Spleen (tissue), 11 donors: ENCODE measurements at regions not wholly inside any gene's neighbourhood (a gene's known extent, or its start where the extent isn't known, plus 50 kb on each side); places are given as distances from the start of the nearest gene placed in this dataset.

Experiments used
- DNase-seq: peaks from one replicate; pipeline ENCODE4 v3.0.0-alpha.2; 2020
- H3K27ac ChIP-seq, 8 donors: fragments of 200-600 bp; sonication (generic) in 7 of 8; 1 replicate in 4 of 8; 2 replicates in 4 of 8; pipeline versions ENCODE4 v1.5.0 to v1.8.0; 2016 to 2021; ENCODE audit warnings: inconsistent platforms in 4 of 8, mild to moderate bottlenecking in 4 of 8, moderate library complexity in 1 of 8
- H3K27me3 ChIP-seq, 7 donors: fragments of 200-600 bp; sonication (generic) in 6 of 7; replicated peaks in 1 of 7; 1 replicate in 4 of 7; 2 replicates in 3 of 7; pipeline versions ENCODE4 v1.5.0 to v1.8.0; 2016 to 2021; ENCODE audit warnings: inconsistent platforms in 3 of 7, mild to moderate bottlenecking in 1 of 7
- H3K36me3 ChIP-seq, 6 donors: fragments of 200-600 bp; sonication (generic) in 5 of 6; 1 replicate in 4 of 6; 2 replicates in 2 of 6; pipeline versions ENCODE4 v1.5.0 to v1.8.0; 2016 to 2021; ENCODE audit warnings: inconsistent platforms in 2 of 6
- H3K4me1 ChIP-seq, 6 donors: fragments of 200-600 bp; sonication (generic) in 5 of 6; 1 replicate in 3 of 6; 2 replicates in 3 of 6; pipeline versions ENCODE4 v1.5.0 to v1.8.0; 2016 to 2021; ENCODE audit warnings: inconsistent platforms in 3 of 6
- H3K4me3 ChIP-seq, 8 donors: fragments of 200-600 bp; sonication (generic) in 7 of 8; 1 replicate in 4 of 8; 2 replicates in 4 of 8; pipeline versions ENCODE4 v1.5.0 to v1.8.0; 2016 to 2021; ENCODE audit warnings: inconsistent platforms in 4 of 8, mild to moderate bottlenecking in 4 of 8, moderate library complexity in 2 of 8
- H3K9me3 ChIP-seq, 8 donors: fragments of 200-600 bp; sonication (generic) in 7 of 8; 1 replicate in 4 of 8; 2 replicates in 4 of 8; pipeline versions ENCODE4 v1.5.0 to v1.8.0; 2016 to 2021; ENCODE audit warnings: inconsistent platforms in 4 of 8
- POLR2A ChIP-seq, 3 donors: fragments of 450-650 bp; IDR thresholded peaks; one replicate each; pipeline ENCODE4 v1.5.1; 2017; ENCODE audit warnings: antibody characterized with exemption in 3 of 3, mild to moderate bottlenecking in 1 of 3
- POLR2AphosphoS5 ChIP-seq, 3 donors: sonication (generic); formaldehyde crosslinking; IDR thresholded peaks; one replicate each; pipeline ENCODE4 v1.5.1; 2017; ENCODE audit warnings: antibody characterized with exemption in 3 of 3
- WGBS, 5 donors: extraction: QIAGEN DNeasy Blood & Tissue Kit in 3 of 5; methylation state at CpG; one replicate each; pipeline versions ENCODE4 v1.1.5 to v1.1.7; 2013 to 2018; 5-methylcytosine and 5-hydroxymethylcytosine counted together
- intact Hi-C: fragments of 100-400 bp; cut with DNase I; formaldehyde crosslinking; loops from one replicate; pipeline ENCODE4 v1.15.0; 2023; ENCODE audit warnings: low total_unique reads
- TF ChIP-seq, protein P1 (sequence below), 11 experiments: fragments of 200-600 bp in 7 of 11; fragments of 450-650 bp in 4 of 11; sonication (generic) in 4 of 11; IDR thresholded peaks in 8 of 11; conservative IDR thresholded peaks in 3 of 11; 1 replicate in 7 of 11; 2 replicates in 4 of 11; pipeline versions ENCODE4 v1.4.0 to v1.8.0; 2016 to 2021; ENCODE audit warnings: antibody characterized with exemption in 11 of 11, inconsistent platforms in 4 of 11, mild to moderate bottlenecking in 1 of 11
- donor health status: healthy with polysubstance abuse.
- donor health status: DM: no; HTN: no; CAD: no; lungs with moderate emphysema.
- donor health status: DM: no; HTN: no; CAD: no.
- donor health status: Bipolar disorder and iron deficiency.
- donor health status: healthy.
- donor health status: DM: no; HTN: no; CAD: no.
- donor health status: DM: yes; HTN: yes; CAD: no.

- Histone ChIP-seq H3K4me1 (no peaks in the 10 kb centered on the region), H3K9me3 (no peaks in the 10 kb centered on the region), H3K27me3 (no peaks in the 10 kb centered on the region), H3K36me3 (no peaks in the 10 kb centered on the region), H3K27ac (no peak overlapping the region), H3K4me3 (no peak overlapping the region)
- intact Hi-C loops: no loop called here
- 74 to 93% (median 86%) methylated on average over 1 of the region's 1 CpG for WGBS, 5 donors
- no peak for DNase-seq
- TF ChIP-seq, protein P1, sequence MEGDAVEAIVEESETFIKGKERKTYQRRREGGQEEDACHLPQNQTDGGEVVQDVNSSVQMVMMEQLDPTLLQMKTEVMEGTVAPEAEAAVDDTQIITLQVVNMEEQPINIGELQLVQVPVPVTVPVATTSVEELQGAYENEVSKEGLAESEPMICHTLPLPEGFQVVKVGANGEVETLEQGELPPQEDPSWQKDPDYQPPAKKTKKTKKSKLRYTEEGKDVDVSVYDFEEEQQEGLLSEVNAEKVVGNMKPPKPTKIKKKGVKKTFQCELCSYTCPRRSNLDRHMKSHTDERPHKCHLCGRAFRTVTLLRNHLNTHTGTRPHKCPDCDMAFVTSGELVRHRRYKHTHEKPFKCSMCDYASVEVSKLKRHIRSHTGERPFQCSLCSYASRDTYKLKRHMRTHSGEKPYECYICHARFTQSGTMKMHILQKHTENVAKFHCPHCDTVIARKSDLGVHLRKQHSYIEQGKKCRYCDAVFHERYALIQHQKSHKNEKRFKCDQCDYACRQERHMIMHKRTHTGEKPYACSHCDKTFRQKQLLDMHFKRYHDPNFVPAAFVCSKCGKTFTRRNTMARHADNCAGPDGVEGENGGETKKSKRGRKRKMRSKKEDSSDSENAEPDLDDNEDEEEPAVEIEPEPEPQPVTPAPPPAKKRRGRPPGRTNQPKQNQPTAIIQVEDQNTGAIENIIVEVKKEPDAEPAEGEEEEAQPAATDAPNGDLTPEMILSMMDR (IDR thresholded peaks at IDR 0.05 in 8 of 11, conservative IDR thresholded peaks at IDR 0.05 in 3 of 11): no peak
- TF ChIP-seq POLR2A (IDR thresholded peaks at IDR 0.05): no peak
- no peak for TF ChIP-seq POLR2AphosphoS5 (IDR thresholded peaks at IDR 0.05)
These were observed 540.1 kb upstream of the C16orf82 start for GRCh38 chr16:26526633-26527032.

GRCh38 chr16:26530584-26531289 is 536.0 kb upstream of the C16orf82 start:
- peaks cover 0 to 6% (median 0%) of the 10 kb centered on the region in 8 donors for H3K9me3 ChIP-seq
- intact Hi-C loops: no loop called here
- no peak for DNase-seq
- no peaks in the 10 kb centered on the region for H3K4me1 ChIP-seq
- no peaks in the 10 kb centered on the region for H3K27me3 ChIP-seq
- no peak overlapping the region for H3K27ac ChIP-seq
- no peak for TF ChIP-seq POLR2A (IDR thresholded peaks at IDR 0.05)
- TF ChIP-seq, protein P1 (IDR thresholded peaks at IDR 0.05 in 8 of 11, conservative IDR thresholded peaks at IDR 0.05 in 3 of 11): no peak
- no peak for TF ChIP-seq POLR2AphosphoS5 (IDR thresholded peaks at IDR 0.05)
- H3K36me3 ChIP-seq: no peaks in the 10 kb centered on the region
- H3K4me3 ChIP-seq: no peak overlapping the region
- 64 to 72% (median 68%) methylated on average over 6 of the region's 6 CpGs for WGBS, 5 donors

DNA sequence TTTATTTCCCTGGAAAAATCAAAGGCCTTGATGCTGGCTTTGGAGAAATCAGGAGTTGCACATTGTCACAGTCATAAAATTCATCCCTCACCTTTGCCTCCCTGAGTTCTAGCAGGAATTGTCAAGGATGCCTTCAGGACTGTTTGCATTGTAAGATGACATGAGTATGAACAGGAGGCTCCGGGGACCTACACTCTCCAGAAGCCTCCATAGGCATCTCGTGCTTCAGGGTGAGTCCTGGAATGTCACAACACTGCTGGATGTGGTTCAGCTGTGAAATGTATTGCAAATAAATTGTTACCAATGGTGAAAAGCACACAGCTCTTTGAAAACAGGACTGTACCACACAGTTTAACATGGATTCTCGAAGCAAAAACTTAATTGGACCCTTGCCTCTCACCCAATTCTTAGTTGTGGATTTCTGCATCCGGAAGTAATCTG is 535.4 kb upstream of the C16orf82 start:
- H3K27ac ChIP-seq: no peak overlapping the region
- intact Hi-C loops: no loop called here
- no peaks in the 10 kb centered on the region for H3K4me1 ChIP-seq
- 68 to 77% (median 75%) methylated on average over 4 of the region's 4 CpGs for WGBS, 5 donors
- no peak for DNase-seq
- TF ChIP-seq, protein P1 (IDR thresholded peaks at IDR 0.05 in 8 of 11, conservative IDR thresholded peaks at IDR 0.05 in 3 of 11): no peak
- H3K9me3 ChIP-seq: peaks cover 0 to 6% (median 0%) of the 10 kb centered on the region in 8 donors
- H3K36me3 ChIP-seq: no peaks in the 10 kb centered on the region
- no peak overlapping the region for H3K4me3 ChIP-seq
- H3K27me3 ChIP-seq: no peaks in the 10 kb centered on the region

DNA sequence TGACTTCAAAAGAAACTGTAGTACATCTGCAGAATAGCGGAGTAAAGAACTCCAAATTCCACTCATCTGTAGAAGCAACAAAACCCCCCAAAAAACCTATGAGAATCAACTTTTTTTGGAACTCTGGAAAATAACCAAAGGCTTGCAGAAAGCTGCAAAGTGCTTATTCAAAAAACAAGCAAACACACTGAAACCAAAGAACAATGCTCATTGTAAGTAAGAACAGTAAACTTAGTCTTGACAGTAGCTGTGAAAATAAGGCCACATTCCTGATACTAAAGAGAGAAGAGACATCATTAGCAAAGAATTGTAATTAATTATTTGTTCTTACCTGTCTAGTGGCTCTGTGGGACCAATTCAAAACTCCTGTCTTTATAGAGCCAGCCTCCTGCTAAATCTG is 534.3 kb upstream of the C16orf82 start:
- Histone ChIP-seq H3K36me3 (no peaks in the 10 kb centered on the region), H3K4me3 (no peak overlapping the region), H3K4me1 (no peaks in the 10 kb centered on the region), H3K9me3 (peaks cover 0 to 6% (median 0%) of the 10 kb centered on the region in 8 donors), H3K27ac (no peak overlapping the region), H3K27me3 (no peaks in the 10 kb centered on the region)
- 84 to 100% (median 89%) methylated on average over 1 of the region's 1 CpG for WGBS, 5 donors
- DNase-seq: no peak
- intact Hi-C loops: no loop called here
- TF ChIP-seq POLR2AphosphoS5 (IDR thresholded peaks at IDR 0.05) (no peak), POLR2A (IDR thresholded peaks at IDR 0.05) (no peak)
- TF ChIP-seq, protein P1 (IDR thresholded peaks at IDR 0.05 in 8 of 11, conservative IDR thresholded peaks at IDR 0.05 in 3 of 11): no peak
